ENCODE measurements at regions not wholly inside any gene's neighbourhood (a gene's known extent, or its start where the extent isn't known, plus 50 kb on each side); places are given as distances from the start of the nearest gene placed in this dataset.
"Not testable (repeated sequence)": the region's sequence is repeated elsewhere in the genome, so short reads cannot be mapped to it uniquely, and the experiment has no call there.

GRCh38 chr11:44361813-44362212, 51.9 kb upstream of the ALX4 start:
- no peak for DNase-seq (ENCODE audit: low spot score)

DNA sequence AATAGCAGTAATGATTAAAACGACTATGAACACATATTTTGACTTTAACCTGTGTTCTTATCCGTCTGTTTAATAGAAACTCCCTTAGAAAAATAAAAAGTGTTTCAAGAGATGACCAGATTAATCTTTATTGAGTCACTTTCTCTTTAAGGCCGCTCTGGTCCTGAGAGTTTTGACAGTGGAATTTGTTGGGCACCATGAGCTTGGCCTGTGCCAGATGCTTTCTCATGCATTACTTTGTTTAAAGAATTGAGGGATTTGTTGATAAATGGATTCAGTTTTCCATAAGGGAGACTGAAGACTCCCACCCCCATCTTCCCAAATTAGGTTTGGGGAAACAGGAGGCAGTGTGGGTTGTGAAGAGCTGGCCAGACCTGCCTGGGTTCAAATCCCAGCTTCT, 53.2 kb upstream of the ALX4 start:
- DNase-seq (ENCODE audit: low spot score): no peak

DNA sequence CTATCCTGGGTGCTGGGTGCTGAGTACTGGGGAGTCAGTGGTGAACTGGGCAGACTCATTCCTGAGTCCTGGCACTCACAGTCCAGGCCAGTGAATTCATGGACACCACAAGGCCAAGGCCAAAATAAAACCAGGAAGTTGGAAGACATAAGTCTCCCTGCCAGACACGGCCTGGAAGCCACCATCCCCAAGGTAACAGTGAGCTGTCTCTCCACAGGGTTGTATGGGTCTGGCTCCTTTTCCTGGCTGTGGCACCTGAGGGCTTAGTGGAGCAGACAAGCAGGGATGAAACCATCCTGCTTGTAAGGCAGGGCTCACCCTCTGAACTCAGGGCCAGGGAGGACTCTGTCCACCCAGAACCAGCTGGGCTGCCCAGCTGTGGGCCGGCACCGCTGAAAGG, 54.7 kb upstream of the ALX4 start:
- DNase-seq (ENCODE audit: low spot score): no peak

GRCh38 chr11:44365616-44366015, 55.7 kb upstream of the ALX4 start:
- no peak for DNase-seq (ENCODE audit: low spot score)

DNA sequence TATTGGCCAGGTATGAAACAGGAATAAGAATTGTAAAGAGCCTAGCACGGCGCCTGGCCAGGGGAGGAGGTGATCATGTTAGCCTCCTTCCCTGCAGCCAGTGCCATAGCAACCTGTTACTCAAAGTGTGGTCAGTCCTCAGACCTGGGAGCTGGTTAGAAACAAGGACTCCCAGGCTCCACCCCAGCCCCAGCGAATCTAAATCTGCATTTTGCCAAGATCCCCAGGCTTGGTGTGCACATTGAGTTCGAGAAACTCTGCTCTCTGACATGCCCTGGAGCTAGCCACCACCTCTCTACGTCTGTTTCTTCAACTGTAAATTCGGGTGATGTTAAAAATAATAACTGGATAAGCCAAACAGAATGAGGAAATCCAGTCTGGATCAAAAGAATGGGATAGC, 56.1 kb upstream of the ALX4 start:
- no peak for DNase-seq (ENCODE audit: low spot score)

- no peak for DNase-seq (ENCODE audit: low spot score)
Observed at GRCh38 chr11:44366741-44367140, 56.8 kb upstream of the ALX4 start.

DNA sequence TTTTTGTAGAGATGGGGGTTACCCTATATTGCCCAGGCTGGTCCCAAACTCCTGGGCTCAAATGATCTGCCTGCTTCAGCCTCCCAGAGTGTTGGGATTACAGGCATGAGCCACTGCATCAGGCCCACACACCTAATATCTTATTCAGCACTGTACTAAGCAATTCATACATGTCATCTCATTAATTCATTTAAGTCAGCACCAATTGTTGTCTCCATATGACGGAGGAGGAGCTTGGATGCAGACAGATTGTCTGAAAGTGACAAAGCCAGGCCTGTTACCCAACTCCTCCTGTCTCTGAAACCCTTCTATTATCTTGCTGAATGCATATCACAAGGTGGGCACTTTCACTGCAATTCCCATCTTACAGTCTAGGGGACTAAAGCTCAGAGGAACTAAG, 57.5 kb upstream of the ALX4 start:
- no peak for DNase-seq (ENCODE audit: low spot score)

- DNase-seq (ENCODE audit: low spot score): no peak
Observed at GRCh38 chr11:44368886-44369285, 58.9 kb upstream of the ALX4 start.

DNA sequence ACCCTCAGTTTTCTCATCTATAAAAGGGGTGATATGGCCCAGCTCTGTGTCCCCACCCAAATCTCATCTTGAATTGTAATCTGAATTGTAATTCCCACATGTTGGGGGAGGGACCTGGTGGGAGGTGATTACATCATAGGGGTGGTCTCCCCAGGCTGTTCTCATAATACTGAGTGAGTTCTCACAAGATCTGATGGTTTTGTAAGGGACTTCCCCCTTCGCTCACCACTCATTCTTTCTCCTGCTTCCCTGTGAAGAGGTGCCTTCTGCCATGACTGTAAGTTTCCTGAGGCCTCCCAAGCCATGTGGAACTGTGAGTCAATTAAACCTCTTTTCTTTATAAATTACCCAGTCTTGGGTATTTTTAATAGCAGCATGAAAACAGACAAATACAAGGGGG, 61.1 kb upstream of the ALX4 start:
- DNase-seq (ENCODE audit: low spot score): not testable (repeated sequence)

DNA sequence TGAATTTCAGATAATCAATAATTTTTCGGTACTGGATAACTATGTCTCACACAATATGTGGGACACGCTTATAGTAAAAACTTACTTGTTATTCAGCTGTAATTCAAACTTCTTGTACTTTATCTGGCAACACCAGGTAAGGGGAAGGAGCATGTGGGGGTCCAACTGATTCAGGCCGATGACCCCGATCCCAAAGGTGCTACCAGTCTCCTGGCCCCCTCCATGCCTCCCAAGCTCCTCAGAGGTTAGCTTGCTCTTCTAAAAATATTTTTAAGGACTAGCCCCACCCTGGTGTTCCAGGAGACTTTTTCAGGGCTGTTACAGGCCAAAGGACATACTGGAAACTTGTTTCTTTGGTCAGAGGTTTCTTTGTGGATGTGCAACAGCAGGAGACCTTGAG, 61.8 kb upstream of the ALX4 start:
- DNase-seq (ENCODE audit: low spot score): no peak

- DNase-seq (ENCODE audit: low spot score): no peak
Observed at GRCh38 chr11:44372989-44373388, 63.0 kb upstream of the ALX4 start.

DNA sequence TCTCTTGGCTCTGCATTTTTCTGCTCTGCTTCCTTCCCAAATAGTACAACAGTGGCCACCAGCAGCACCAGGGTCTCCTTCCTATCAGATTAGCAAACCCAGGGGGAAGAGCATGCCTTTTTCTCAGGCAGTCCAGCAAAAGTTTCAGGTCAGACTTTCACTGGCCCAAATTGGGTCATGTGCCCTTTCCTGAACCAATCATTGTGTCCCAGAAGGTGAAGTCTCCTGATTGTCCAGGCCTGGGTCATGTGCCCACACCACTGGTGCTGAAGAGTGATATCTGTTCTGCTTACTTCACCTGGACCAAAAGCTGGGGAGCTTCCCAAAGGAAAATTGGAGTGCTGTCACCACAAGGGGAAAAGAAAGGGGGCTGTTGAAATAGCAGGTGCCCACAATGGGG, 64.1 kb upstream of the ALX4 start:
- no peak for DNase-seq (ENCODE audit: low spot score)

GRCh38 chr11:44376423-44376822, 66.5 kb upstream of the ALX4 start:
- no peak for DNase-seq (ENCODE audit: low spot score)

DNA sequence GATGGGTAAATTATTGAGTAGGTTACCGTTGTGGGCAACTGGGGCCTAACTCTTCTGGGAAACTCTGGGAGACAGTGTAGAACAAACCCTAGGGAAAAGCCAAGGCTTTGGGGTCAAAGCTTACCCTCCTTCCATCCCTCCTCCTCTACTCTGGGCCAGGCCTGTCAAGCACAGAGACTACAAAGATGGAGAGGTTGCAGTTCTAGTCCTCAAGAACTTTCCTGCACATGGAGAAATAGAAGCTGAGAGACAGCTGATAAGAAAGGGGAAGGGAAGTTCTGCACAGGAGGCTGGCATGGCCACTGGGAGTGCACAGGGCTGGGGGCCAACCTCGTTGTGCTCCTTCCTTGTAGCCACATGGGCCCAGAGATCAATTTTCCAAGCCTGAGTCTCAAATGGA, 67.2 kb upstream of the ALX4 start:
- DNase-seq (ENCODE audit: low spot score): no peak

DNA sequence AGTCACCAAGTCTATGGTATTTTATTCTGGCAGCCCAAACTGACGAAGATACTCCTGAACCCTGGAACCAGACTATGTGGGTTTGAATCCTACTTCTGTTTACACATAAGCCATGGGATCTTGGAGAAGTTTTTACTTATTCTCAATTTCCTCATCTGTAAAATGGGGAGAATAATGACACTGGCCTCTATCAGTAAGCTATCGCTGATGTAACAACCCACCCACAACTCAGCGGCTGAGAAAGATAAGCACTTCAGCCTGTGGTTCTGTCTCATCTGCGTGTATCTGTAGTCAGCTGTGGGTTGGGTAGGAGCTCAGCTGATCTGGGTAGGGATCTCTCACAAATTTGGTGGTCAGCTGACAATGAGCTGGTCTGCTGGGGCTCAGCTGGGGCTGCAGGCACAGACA, 68.0 kb upstream of the ALX4 start:
- DNase-seq (ENCODE audit: low spot score): no peak

DNA sequence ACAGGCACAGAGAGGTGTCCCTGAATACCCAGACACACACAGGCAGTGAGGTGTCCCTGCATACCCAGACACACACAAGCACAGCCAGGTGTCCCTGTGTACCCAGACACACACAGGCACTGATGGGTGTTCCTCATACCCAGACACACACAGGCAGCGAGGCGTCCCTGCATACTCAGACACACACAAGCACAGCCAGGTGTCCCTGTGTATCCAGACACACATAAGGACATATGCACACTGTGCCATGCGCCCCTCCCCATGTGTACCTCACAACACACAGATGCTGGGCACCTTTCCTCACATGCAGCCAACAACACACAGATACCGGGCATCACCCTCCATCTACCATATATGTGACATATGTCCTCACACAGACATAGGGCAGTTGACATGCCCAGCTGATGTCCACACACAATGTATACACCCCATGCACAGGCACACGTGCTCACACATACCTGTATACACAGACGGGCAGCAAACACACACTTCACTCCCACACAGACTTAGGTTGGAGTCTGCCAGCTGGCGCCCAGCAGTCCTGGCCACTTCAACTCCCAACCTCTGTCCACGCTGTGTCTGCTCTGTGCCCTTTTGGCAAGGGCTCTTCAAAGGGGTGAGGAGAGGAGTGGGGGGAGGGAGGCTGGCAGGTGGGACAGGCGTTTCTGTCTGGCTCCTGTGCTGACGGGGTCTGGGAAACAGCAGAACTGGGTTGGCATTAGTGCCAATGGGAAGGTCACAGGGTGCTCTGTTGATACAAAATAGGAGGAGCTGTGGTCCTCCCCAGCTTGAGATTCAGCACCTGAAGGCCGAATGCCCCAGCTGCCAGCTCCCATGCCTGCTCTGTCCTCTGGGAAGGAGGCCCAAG, 69.4 kb upstream of the ALX4 start:
- DNase-seq (ENCODE audit: low spot score): no peak

- no peak for DNase-seq (ENCODE audit: low spot score)
Observed at GRCh38 chr11:44380009-44380313, 70.0 kb upstream of the ALX4 start.

GRCh38 chr11:44380820-44381219, 70.9 kb upstream of the ALX4 start:
- no peak for DNase-seq (ENCODE audit: low spot score)

- no peak for DNase-seq (ENCODE audit: low spot score)
Observed at GRCh38 chr11:44381261-44381660, 71.3 kb upstream of the ALX4 start.

GRCh38 chr11:44382118-44382517, 72.2 kb upstream of the ALX4 start:
- no peak for DNase-seq (ENCODE audit: low spot score)

- DNase-seq (ENCODE audit: low spot score): no peak
Observed at GRCh38 chr11:44382656-44383240, 72.8 kb upstream of the ALX4 start.

- DNase-seq (ENCODE audit: low spot score): no peak
Observed at GRCh38 chr11:44383246-44383645, 73.3 kb upstream of the ALX4 start.

DNA sequence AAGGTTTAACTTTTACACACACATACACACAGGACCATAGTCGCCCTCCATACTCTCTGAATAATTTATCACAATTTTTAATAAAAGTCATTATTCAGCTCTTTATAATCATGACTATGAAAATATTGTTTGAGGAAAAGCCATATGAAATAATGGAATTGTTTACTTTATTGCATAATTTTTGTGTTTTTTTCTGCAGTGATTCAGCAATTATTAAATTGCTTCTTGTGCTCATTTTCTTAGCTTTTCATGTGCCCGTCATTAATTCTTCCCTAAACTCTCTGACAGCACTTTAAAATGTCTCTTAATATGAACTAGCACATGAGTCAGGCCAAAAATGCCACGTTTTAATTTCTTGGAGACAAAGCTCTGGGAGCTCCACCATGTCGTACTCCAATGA, 77.5 kb upstream of the ALX4 start:
- no peak for DNase-seq (ENCODE audit: low spot score)

GRCh38 chr11:44387825-44388224, 77.9 kb upstream of the ALX4 start:
- DNase-seq (ENCODE audit: low spot score): no peak

All from RKO (cell line).